ENCODE measurements at regions not wholly inside any gene's neighbourhood (a gene's known extent, or its start where the extent isn't known, plus 50 kb on each side); places are given as distances from the start of the nearest gene placed in this dataset.
A peak's percentile ranks its signal among the peaks of the same experiment; 100 is the strongest.

GRCh38 chr1:230572121-230573105 lies 69.9 kb upstream of the COG2 start:
- TF ChIP-seq CTCF (conservative IDR thresholded peaks at IDR 0.05) = no peak
- Mint-ChIP-seq H3K27ac (peak overlapping the region; percentile 36), H3K9me3 (no peaks in the 10 kb centered on the region), H3K4me1 (ENCODE audit: unreplicated experiment) (peaks cover 19% of the 10 kb centered on the region), H3K27me3 (no peaks in the 10 kb centered on the region), H3K4me3 (peak overlapping the region; percentile 9), H3K36me3 (no peaks in the 10 kb centered on the region)
- no peak for DNase-seq (ENCODE audit: extremely low spot score, unreplicated experiment)

GRCh38 chr1:230570724-230571360 lies 71.4 kb upstream of the COG2 start:
- Mint-ChIP-seq H3K27ac (no peak overlapping the region), H3K4me3 (no peak overlapping the region), H3K36me3 (no peaks in the 10 kb centered on the region), H3K4me1 (ENCODE audit: unreplicated experiment) (peaks cover 19% of the 10 kb centered on the region), H3K27me3 (no peaks in the 10 kb centered on the region), H3K9me3 (no peaks in the 10 kb centered on the region)
- TF ChIP-seq CTCF (conservative IDR thresholded peaks at IDR 0.05) = no peak
- no peak for DNase-seq (ENCODE audit: extremely low spot score, unreplicated experiment)

- no peaks in the 10 kb centered on the region for H3K36me3 Mint-ChIP-seq
- no peak overlapping the region for H3K27ac Mint-ChIP-seq
- TF ChIP-seq CTCF (conservative IDR thresholded peaks at IDR 0.05) = no peak
- H3K4me1 Mint-ChIP-seq (ENCODE audit: unreplicated experiment) = peaks cover 19% of the 10 kb centered on the region
- H3K4me3 Mint-ChIP-seq = no peak overlapping the region
- no peaks in the 10 kb centered on the region for H3K27me3 Mint-ChIP-seq
- DNase-seq (ENCODE audit: extremely low spot score, unreplicated experiment) = no peak
- H3K9me3 Mint-ChIP-seq = no peaks in the 10 kb centered on the region
Measured at GRCh38 chr1:230569201-230569600, 73.1 kb upstream of the COG2 start.

GRCh38 chr1:230568676-230569075 lies 73.6 kb upstream of the COG2 start:
- H3K27me3 Mint-ChIP-seq = no peaks in the 10 kb centered on the region
- peaks cover 23% of the 10 kb centered on the region for H3K4me1 Mint-ChIP-seq (ENCODE audit: unreplicated experiment)

GRCh38 chr1:230568008-230568407 lies 74.3 kb upstream of the COG2 start:
- no peaks in the 10 kb centered on the region for H3K27me3 Mint-ChIP-seq
- DNase-seq (ENCODE audit: extremely low spot score, unreplicated experiment) = no peak
- peaks cover 23% of the 10 kb centered on the region for H3K4me1 Mint-ChIP-seq (ENCODE audit: unreplicated experiment)
- no peak overlapping the region for H3K27ac Mint-ChIP-seq
- H3K36me3 Mint-ChIP-seq = no peaks in the 10 kb centered on the region
- TF ChIP-seq CTCF (conservative IDR thresholded peaks at IDR 0.05) = peak; percentile 49
- H3K9me3 Mint-ChIP-seq = no peaks in the 10 kb centered on the region
- H3K4me3 Mint-ChIP-seq = no peak overlapping the region

More at GRCh38 chr1:230568676-230569075, 73.6 kb upstream of the COG2 start:
- Mint-ChIP-seq H3K9me3 (no peaks in the 10 kb centered on the region), H3K27ac (no peak overlapping the region), H3K36me3 (no peaks in the 10 kb centered on the region), H3K4me3 (no peak overlapping the region)
- DNase-seq (ENCODE audit: extremely low spot score, unreplicated experiment) = no peak
- TF ChIP-seq CTCF (conservative IDR thresholded peaks at IDR 0.05) = no peak

All from type B pancreatic cell (in vitro differentiated cells).